H1 (cell line): ENCODE measurements at regions not wholly inside any gene's neighbourhood (a gene's known extent, or its start where the extent isn't known, plus 50 kb on each side); places are given as distances from the start of the nearest gene placed in this dataset.

ENCODE experiments used
- CBX8 ChIP-seq: fragments of 300-800, 300-1000 bp; sonication (generic); IDR thresholded peaks from 2 replicates; pipeline ENCODE4 v1.7.1; 2016; ENCODE audit warnings: low read depth, low read length, borderline replicate concordance
- EP300 ChIP-seq, 2 experiments: IDR thresholded peaks; 1 replicate in 1 of 2; 2 replicates in 1 of 2; pipeline ENCODE4 v1.6.1; 2011 to 2012; ENCODE audit warnings: low read depth in 2 of 2, low read length in 2 of 2, mild to moderate bottlenecking in 2 of 2, borderline replicate concordance in 1 of 2, inconsistent platforms in 1 of 2, moderate library complexity in 1 of 2
- EZH2 ChIP-seq: fragments of 200-600 bp; sonication (generic); IDR thresholded peaks from 2 replicates; pipeline ENCODE4 v1.7.1; 2012; ENCODE audit warnings: low read depth, mild to moderate bottlenecking, moderate library complexity, low read length, inconsistent platforms; ENCODE audit not compliant: severe bottlenecking
- FOSL1 ChIP-seq: IDR thresholded peaks from 2 replicates; pipeline ENCODE4 v1.6.1; 2011; ENCODE audit warnings: mild to moderate bottlenecking, low read depth, low read length, moderate library complexity; ENCODE audit not compliant: insufficient read depth
- POLR2AphosphoS5 ChIP-seq: IDR thresholded peaks from 2 replicates; pipeline ENCODE4 v1.6.1; 2011; ENCODE audit warnings: low read depth, low read length

DNA sequence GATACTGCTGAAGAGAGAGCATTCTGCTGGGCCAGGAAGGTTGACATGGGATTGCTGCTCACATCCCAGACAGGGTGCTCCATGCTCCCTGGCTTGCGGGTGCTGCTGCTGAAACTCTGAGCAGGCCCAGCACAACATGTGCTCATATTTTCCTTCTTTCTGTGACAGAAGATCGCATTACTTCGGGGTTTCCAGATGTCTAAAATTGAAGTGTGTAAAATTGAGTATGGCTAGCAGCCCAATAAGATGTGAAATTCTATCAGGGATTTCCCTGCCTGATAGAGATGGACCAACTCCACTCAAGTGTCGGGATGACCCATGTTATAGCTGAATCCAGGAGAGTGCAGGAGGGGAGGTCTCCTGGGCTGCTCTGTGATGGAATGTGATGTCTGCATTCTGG lies 55.6 kb upstream of the KL start:
- no peak for TF ChIP-seq CBX8
- no peak for TF ChIP-seq FOSL1
- TF ChIP-seq EP300 (IDR thresholded peaks at IDR 0.05; ENCODE audit: borderline replicate concordance in 1 of 2, low read depth in 2 of 2, low read length in 2 of 2), result no peak
- no peak for TF ChIP-seq EZH2
- no peak for TF ChIP-seq POLR2AphosphoS5
